ENCODE measurements at regions not wholly inside any gene's neighbourhood (a gene's known extent, or its start where the extent isn't known, plus 50 kb on each side); places are given as distances from the start of the nearest gene placed in this dataset.

DNA sequence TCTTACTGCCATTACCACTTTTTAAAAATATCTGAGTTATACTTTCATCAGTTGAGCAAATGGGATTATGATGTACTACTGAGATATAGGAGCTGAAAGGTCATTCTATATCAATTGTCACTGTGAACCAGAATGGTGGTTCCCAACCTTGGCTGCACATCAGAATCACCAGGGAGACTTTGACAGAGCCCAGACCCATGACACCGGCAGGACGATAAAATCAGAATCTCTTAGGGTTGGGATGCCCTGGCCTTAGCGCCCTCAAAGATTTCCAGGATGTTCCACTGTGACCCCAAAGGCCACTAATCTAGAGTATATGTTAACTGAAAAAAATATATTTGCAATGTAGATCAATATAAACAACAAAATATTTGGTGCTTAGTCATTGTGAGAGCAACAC lies 355.1 kb downstream of the LIG4 start:
- 93% methylated on average over 3 of the region's 3 CpGs for whole genome bisulfite sequencing
- Histone ChIP-seq H3K4me1 (no peaks in the 10 kb centered on the region), H3K27ac (no peak overlapping the region), H3K9me3 (no peaks in the 10 kb centered on the region), H3K36me3 (no peaks in the 10 kb centered on the region), H3K27me3 (peaks cover 1% of the 10 kb centered on the region), H3K4me3 (no peak overlapping the region)
- TF ChIP-seq, protein P1, sequence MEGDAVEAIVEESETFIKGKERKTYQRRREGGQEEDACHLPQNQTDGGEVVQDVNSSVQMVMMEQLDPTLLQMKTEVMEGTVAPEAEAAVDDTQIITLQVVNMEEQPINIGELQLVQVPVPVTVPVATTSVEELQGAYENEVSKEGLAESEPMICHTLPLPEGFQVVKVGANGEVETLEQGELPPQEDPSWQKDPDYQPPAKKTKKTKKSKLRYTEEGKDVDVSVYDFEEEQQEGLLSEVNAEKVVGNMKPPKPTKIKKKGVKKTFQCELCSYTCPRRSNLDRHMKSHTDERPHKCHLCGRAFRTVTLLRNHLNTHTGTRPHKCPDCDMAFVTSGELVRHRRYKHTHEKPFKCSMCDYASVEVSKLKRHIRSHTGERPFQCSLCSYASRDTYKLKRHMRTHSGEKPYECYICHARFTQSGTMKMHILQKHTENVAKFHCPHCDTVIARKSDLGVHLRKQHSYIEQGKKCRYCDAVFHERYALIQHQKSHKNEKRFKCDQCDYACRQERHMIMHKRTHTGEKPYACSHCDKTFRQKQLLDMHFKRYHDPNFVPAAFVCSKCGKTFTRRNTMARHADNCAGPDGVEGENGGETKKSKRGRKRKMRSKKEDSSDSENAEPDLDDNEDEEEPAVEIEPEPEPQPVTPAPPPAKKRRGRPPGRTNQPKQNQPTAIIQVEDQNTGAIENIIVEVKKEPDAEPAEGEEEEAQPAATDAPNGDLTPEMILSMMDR (IDR thresholded peaks at IDR 0.05) = no peak
- TF ChIP-seq POLR2AphosphoS5 (IDR thresholded peaks at IDR 0.05) (no peak), EP300 (IDR thresholded peaks at IDR 0.05) (no peak), POLR2A (IDR thresholded peaks at IDR 0.05) (no peak)
- no peak for DNase-seq (ENCODE audit: low spot score in 2 of 2)

GRCh38 chr13:107854880-107855279 lies 360.5 kb downstream of the LIG4 start:
- H3K4me3 ChIP-seq = no peak overlapping the region
- H3K27ac ChIP-seq = no peak overlapping the region
- H3K27me3 ChIP-seq = no peaks in the 10 kb centered on the region
- H3K4me1 ChIP-seq = no peaks in the 10 kb centered on the region
- no peaks in the 10 kb centered on the region for H3K36me3 ChIP-seq
- WGBS = 68% methylated on average over 4 of the region's 4 CpGs
- no peaks in the 10 kb centered on the region for H3K9me3 ChIP-seq
- TF ChIP-seq, protein P1 (IDR thresholded peaks at IDR 0.05) = no peak
- TF ChIP-seq EP300 (IDR thresholded peaks at IDR 0.05) = no peak
- TF ChIP-seq POLR2AphosphoS5 (IDR thresholded peaks at IDR 0.05) = no peak
- no peak for TF ChIP-seq POLR2A (IDR thresholded peaks at IDR 0.05)
- no peak for DNase-seq (ENCODE audit: low spot score in 2 of 2)

GRCh38 chr13:107852072-107852471 lies 363.3 kb downstream of the LIG4 start:
- DNase-seq (ENCODE audit: low spot score in 2 of 2) = no peak
- Histone ChIP-seq H3K27me3 (no peaks in the 10 kb centered on the region), H3K9me3 (no peaks in the 10 kb centered on the region), H3K27ac (no peak overlapping the region), H3K4me1 (no peaks in the 10 kb centered on the region), H3K4me3 (no peak overlapping the region), H3K36me3 (no peaks in the 10 kb centered on the region)
- WGBS = 80% methylated on average over 2 of the region's 2 CpGs
- TF ChIP-seq, protein P1 (IDR thresholded peaks at IDR 0.05) = no peak

DNA sequence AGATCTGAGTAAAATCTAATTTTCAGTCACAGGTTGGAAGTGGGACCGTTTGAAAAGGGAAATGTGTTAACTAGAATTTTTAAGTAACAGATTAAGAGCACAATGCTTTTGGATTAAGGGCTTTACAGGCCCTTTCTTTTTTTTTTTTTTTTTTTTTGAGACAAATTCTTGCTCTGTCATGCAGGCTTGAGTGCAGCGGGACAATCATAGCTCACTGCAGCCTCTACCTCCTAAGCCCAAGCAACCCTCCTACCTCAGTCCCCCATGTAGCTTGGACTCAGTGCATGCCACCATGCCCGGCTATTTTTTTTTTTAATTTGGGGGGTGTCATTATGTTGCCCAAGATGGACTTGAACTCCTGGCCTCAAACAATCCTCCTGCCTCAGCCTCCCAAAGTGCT lies 363.7 kb downstream of the LIG4 start:
- Histone ChIP-seq H3K4me1 (no peaks in the 10 kb centered on the region), H3K4me3 (no peak overlapping the region), H3K36me3 (no peaks in the 10 kb centered on the region), H3K27ac (no peak overlapping the region), H3K9me3 (no peaks in the 10 kb centered on the region), H3K27me3 (no peaks in the 10 kb centered on the region)
- TF ChIP-seq POLR2AphosphoS5 (IDR thresholded peaks at IDR 0.05) = no peak
- no peak for TF ChIP-seq POLR2A (IDR thresholded peaks at IDR 0.05)
- TF ChIP-seq, protein P1 (IDR thresholded peaks at IDR 0.05) = no peak
- no peak for TF ChIP-seq EP300 (IDR thresholded peaks at IDR 0.05)
- DNase-seq (ENCODE audit: low spot score in 2 of 2) = no peak
- WGBS = 74% methylated on average over 3 of the region's 3 CpGs

GRCh38 chr13:107847406-107847805 lies 367.9 kb downstream of the LIG4 start:
- Histone ChIP-seq H3K9me3 (no peaks in the 10 kb centered on the region), H3K27me3 (no peaks in the 10 kb centered on the region), H3K27ac (no peak overlapping the region), H3K4me1 (no peaks in the 10 kb centered on the region), H3K36me3 (no peaks in the 10 kb centered on the region), H3K4me3 (no peak overlapping the region)
- TF ChIP-seq POLR2AphosphoS5 (IDR thresholded peaks at IDR 0.05) = no peak
- no peak for TF ChIP-seq POLR2A (IDR thresholded peaks at IDR 0.05)
- TF ChIP-seq EP300 (IDR thresholded peaks at IDR 0.05) = no peak
- TF ChIP-seq, protein P1 (IDR thresholded peaks at IDR 0.05) = no peak
- no peak for DNase-seq (ENCODE audit: low spot score in 2 of 2)
- WGBS = 62% methylated on average over 5 of the region's 5 CpGs
